ENCODE measurements at regions not wholly inside any gene's neighbourhood (a gene's known extent, or its start where the extent isn't known, plus 50 kb on each side); places are given as distances from the start of the nearest gene placed in this dataset.

- TF ChIP-seq CTCF (IDR thresholded peaks at IDR 0.05) (no peak), POLR2AphosphoS5 (IDR thresholded peaks at IDR 0.05; ENCODE audit: low read depth, low read length) (no peak), SIN3A (IDR thresholded peaks at IDR 0.05; ENCODE audit: borderline replicate concordance, insufficient read depth, low read depth, low read length) (no peak), REST (IDR thresholded peaks at IDR 0.05; ENCODE audit: insufficient read depth in 1 of 2, low read depth in 2 of 2, low read length in 1 of 2) (no peak)
These were observed 391.0 kb upstream of the IRX2 start for GRCh38 chr5:3142261-3143027.

Data from Panc1 (cell line).